ENCODE measurements at regions not wholly inside any gene's neighbourhood (a gene's known extent, or its start where the extent isn't known, plus 50 kb on each side); places are given as distances from the start of the nearest gene placed in this dataset.

- no peak overlapping the region for H2AFZ ChIP-seq (ENCODE audit: low read depth, low read length, poor library complexity, severe bottlenecking)
- H3K4me3 ChIP-seq (replicated peaks in 1 of 2; ENCODE audit: low read depth in 1 of 2, low read length in 2 of 2): no peak overlapping the region
- no peak for ATAC-seq
- no peaks in the 10 kb centered on the region for H3K79me2 ChIP-seq (ENCODE audit: insufficient read depth, low read length)
- DNase-seq (ENCODE audit: low read depth, low spot score): no peak
- H3K4me2 ChIP-seq (ENCODE audit: low read length): no peak overlapping the region
- H4K20me1 ChIP-seq (ENCODE audit: insufficient read depth): no peaks in the 10 kb centered on the region
- H3K9me3 ChIP-seq (ENCODE audit: control insufficient read depth in 1 of 2, insufficient read depth in 1 of 2, low read depth in 1 of 2, low read length in 2 of 2): no peaks in the 10 kb centered on the region
- no peak for TF ChIP-seq EZH2phosphoT487 (IDR thresholded peaks at IDR 0.05; ENCODE audit: borderline replicate concordance)
- no peak for TF ChIP-seq CTCF (IDR thresholded peaks at IDR 0.05 in 2 of 3, conservative IDR thresholded peaks at IDR 0.05 in 1 of 3; ENCODE audit: borderline replicate concordance in 1 of 3, insufficient read depth in 1 of 3, low read depth in 2 of 3, low read length in 2 of 3)
- TF ChIP-seq RAD21 (IDR thresholded peaks at IDR 0.05; ENCODE audit: low read depth): no peak
- TF ChIP-seq EZH2 (IDR thresholded peaks at IDR 0.05): no peak
- TF ChIP-seq POLR2AphosphoS5 (IDR thresholded peaks at IDR 0.05; ENCODE audit: low read depth, low read length): no peak
- no peak for TF ChIP-seq SRF (IDR thresholded peaks at IDR 0.05; ENCODE audit: low read depth)
- no peak for TF ChIP-seq JUND (IDR thresholded peaks at IDR 0.05)
- no peak for TF ChIP-seq ZNF274 (IDR thresholded peaks at IDR 0.05; ENCODE audit: low read depth, low read length)
- TF ChIP-seq FOSL1 (IDR thresholded peaks at IDR 0.05; ENCODE audit: low read depth): no peak
- no peak for TF ChIP-seq MAX (IDR thresholded peaks at IDR 0.05)
- no peak for TF ChIP-seq SIN3A (IDR thresholded peaks at IDR 0.05; ENCODE audit: low read depth)
- no peak for TF ChIP-seq TCF7L2 (IDR thresholded peaks at IDR 0.05; ENCODE audit: borderline replicate concordance, extremely low read depth, insufficient read depth, insufficient read length)
- TF ChIP-seq EGR1 (IDR thresholded peaks at IDR 0.05; ENCODE audit: low read depth): no peak
- no peak for TF ChIP-seq YY1 (IDR thresholded peaks at IDR 0.05; ENCODE audit: extremely low read depth, insufficient replicate concordance, low read depth, low read length)
- TF ChIP-seq POLR2A (IDR thresholded peaks at IDR 0.05; ENCODE audit: borderline replicate concordance, extremely low read depth, insufficient read depth, insufficient read length): no peak
- TF ChIP-seq ELF1 (IDR thresholded peaks at IDR 0.05; ENCODE audit: borderline replicate concordance, low read depth): no peak
- no peak for TF ChIP-seq SP1 (IDR thresholded peaks at IDR 0.05; ENCODE audit: low read depth)
- no peak for TF ChIP-seq CBX3 (IDR thresholded peaks at IDR 0.05; ENCODE audit: low read depth)
- no peak for TF ChIP-seq ZFX (IDR thresholded peaks at IDR 0.05)
- no peaks in the 10 kb centered on the region for H3K36me3 ChIP-seq (ENCODE audit: control insufficient read depth in 1 of 2, insufficient read depth in 2 of 2, low read length in 2 of 2)
- ChIA-PET POLR2A (no interaction called here), CTCF (no interaction called here), RAD21 (ENCODE audit: low non-redundant PET in 1 of 2, low total read pairs in 2 of 2, uncharacterized antibody in 2 of 2, unreplicated experiment in 2 of 2) (no interaction called here)
- no peak overlapping the region for H3K27ac ChIP-seq (ENCODE audit: low read depth, low read length)
- no peak overlapping the region for H3K9ac ChIP-seq (ENCODE audit: low read length)
- no peaks in the 10 kb centered on the region for H3K4me1 ChIP-seq (ENCODE audit: control insufficient read depth in 1 of 2, insufficient read depth in 2 of 2, low read length in 2 of 2)
- no peaks in the 10 kb centered on the region for H3K9me2 ChIP-seq (ENCODE audit: insufficient read depth)
- BruUV-seq (replicated peaks): no TSS peak
- intact Hi-C loops (cut with micrococcal nuclease): no loop called here
- no peaks in the 10 kb centered on the region for H3K27me3 ChIP-seq (ENCODE audit: insufficient read depth, low read length)
Measured at GRCh38 chr12:59472273-59472672, 123.6 kb upstream of the SLC16A7 start.
